Endothelial cell of umbilical vein (primary cell): ENCODE measurements at regions not wholly inside any gene's neighbourhood (a gene's known extent, or its start where the extent isn't known, plus 50 kb on each side); places are given as distances from the start of the nearest gene placed in this dataset.

Experiments
- BruUV-seq: library from RNA; stranded (reverse); fragments of 400-500 nt; replicated peaks from 2 replicates; lab custom pipeline; 2021; lab: Mats Ljungman, UMichigan
- CTCF ChIA-PET: fragments of 300-600, 350-600 bp; sonication (Branson Sonifier 250); formaldehyde crosslinking; loops from one replicate; lab custom pipeline; 2021; ENCODE audit warnings: antibody characterized with exemption, inconsistent platforms; lab: Charles Lee
- POLR2A ChIA-PET: fragments of 300-600, 350-600 bp; sonication (Branson Sonifier 250); formaldehyde crosslinking; loops from one replicate; lab custom pipeline; 2021; ENCODE audit warnings: antibody characterized with exemption, inconsistent platforms; lab: Charles Lee
- DNase-seq: peaks from one replicate; pipeline ENCODE4 v3.0.0-alpha.2; 2011; ENCODE audit warnings: low read depth, low spot score
- FAIRE-seq: peaks from 2 replicates; lab custom pipeline; 2011; peaks lifted over from hg19 to GRCh38; lab: Jason Lieb, UNC
- H2AFZ ChIP-seq: 2 replicates; pipeline ENCODE4 v1.6.0; 2012; ENCODE audit warnings: low read depth, low read length, control low read depth, inconsistent platforms
- H3K27ac ChIP-seq: 2 replicates; pipeline ENCODE4 v1.5.1; 2011; ENCODE audit warnings: low read depth, mild to moderate bottlenecking, control low read depth, low read length, moderate library complexity; ENCODE audit not compliant: insufficient read depth
- H3K27me3 ChIP-seq, 2 experiments: 2 replicates each; pipeline versions ENCODE4 v1.6.0 to v1.6.1; 2011; ENCODE audit warnings: low read length in 2 of 2, mixed read lengths in 1 of 2; ENCODE audit not compliant: control insufficient read depth in 2 of 2, insufficient read depth in 2 of 2
- H3K36me3 ChIP-seq, 2 experiments: 2 replicates in 1 of 2; 3 replicates in 1 of 2; pipeline ENCODE4 v1.5.1; 2011; ENCODE audit warnings: low read length in 2 of 2, mild to moderate bottlenecking in 1 of 2, moderate library complexity in 1 of 2; ENCODE audit not compliant: control insufficient read depth in 2 of 2, insufficient read depth in 2 of 2; ENCODE audit errors: extremely low read depth in 1 of 2
- H3K4me1 ChIP-seq: 3 replicates; pipeline ENCODE4 v1.5.1; 2011; ENCODE audit warnings: mild to moderate bottlenecking, low read length; ENCODE audit not compliant: control insufficient read depth, insufficient read depth; ENCODE audit errors: extremely low read depth
- H3K4me2 ChIP-seq: 2 replicates; pipeline ENCODE4 v1.6.1; 2011; ENCODE audit warnings: low read length, control low read depth, mixed read lengths; ENCODE audit not compliant: insufficient read depth
- H3K4me3 ChIP-seq, 3 experiments: fragments of 200-600 bp in 1 of 3; sonication (generic), shearing (Covaris generic) in 1 of 3; replicated peaks in 1 of 3; 2 replicates each; pipeline ENCODE4 v1.5.1; 2011 to 2016; ENCODE audit warnings: control low read depth in 3 of 3, low read length in 3 of 3, mild to moderate bottlenecking in 2 of 3, inconsistent platforms in 1 of 3, low read depth in 1 of 3, moderate library complexity in 1 of 3; ENCODE audit not compliant: insufficient read depth in 1 of 3
- H3K79me2 ChIP-seq: 2 replicates; pipeline ENCODE4 v1.6.0; 2012; ENCODE audit warnings: low read length, inconsistent platforms; ENCODE audit not compliant: control insufficient read depth, insufficient read depth
- H3K9ac ChIP-seq: replicated peaks from 2 replicates; pipeline ENCODE3; 2011; ENCODE audit warnings: low read length, control low read depth; ENCODE audit not compliant: insufficient read depth; ENCODE audit errors: extremely low read depth
- H3K9me1 ChIP-seq: replicated peaks from 3 replicates; pipeline ENCODE4 v1.6.0; 2011; ENCODE audit warnings: mild to moderate bottlenecking, low read length; ENCODE audit not compliant: control insufficient read depth, insufficient read depth; ENCODE audit errors: extremely low read depth
- H3K9me3 ChIP-seq: replicated peaks from 2 replicates; pipeline ENCODE4 v1.5.1; 2012; ENCODE audit warnings: low read length, inconsistent platforms; ENCODE audit not compliant: control insufficient read depth, insufficient read depth
- H4K20me1 ChIP-seq: replicated peaks from 2 replicates; pipeline ENCODE3; 2011; ENCODE audit warnings: mild to moderate bottlenecking, low read length; ENCODE audit not compliant: control insufficient read depth, insufficient read depth; ENCODE audit errors: extremely low read depth
- CTCF ChIP-seq, 2 donors: IDR thresholded peaks; 1 replicate in 1 of 2; 2 replicates in 1 of 2; pipeline ENCODE4 v1.5.1; 2011; ENCODE audit warnings: low read length in 2 of 2, mild to moderate bottlenecking in 2 of 2, moderate library complexity in 2 of 2, control low read depth in 1 of 2, inconsistent platforms in 1 of 2, low read depth in 1 of 2; ENCODE audit not compliant: insufficient read depth in 1 of 2; ENCODE audit errors: extremely low read depth in 1 of 2
- EZH2 ChIP-seq: IDR thresholded peaks from 2 replicates; pipeline ENCODE4 v1.6.1; 2012; ENCODE audit warnings: borderline replicate concordance, low read depth, mild to moderate bottlenecking, moderate library complexity, low read length, inconsistent platforms; ENCODE audit not compliant: severe bottlenecking
- FOS ChIP-seq: IDR thresholded peaks from 2 replicates; pipeline ENCODE4 v1.6.1; 2011; ENCODE audit warnings: mild to moderate bottlenecking, low read length, moderate library complexity, borderline replicate concordance; ENCODE audit not compliant: insufficient read depth
- GATA2 ChIP-seq: IDR thresholded peaks from 2 replicates; pipeline ENCODE4 v1.7.0; 2011; ENCODE audit warnings: low read depth, mild to moderate bottlenecking, moderate library complexity, mixed read lengths, low read length; ENCODE audit not compliant: insufficient read length, insufficient read depth
- JUN ChIP-seq: IDR thresholded peaks from 2 replicates; pipeline ENCODE4 v1.6.1; 2011; ENCODE audit warnings: borderline replicate concordance, low read depth; ENCODE audit not compliant: insufficient read length, insufficient read depth
- MAX ChIP-seq: IDR thresholded peaks from 2 replicates; pipeline ENCODE4 v1.6.1; 2011; ENCODE audit not compliant: insufficient read depth, insufficient read length
- MYC ChIP-seq: IDR thresholded peaks from one replicate; pipeline ENCODE4 v1.6.1; 2011; ENCODE audit warnings: mild to moderate bottlenecking, low read depth, low read length
- POLR2A ChIP-seq: IDR thresholded peaks from 2 replicates; pipeline ENCODE4 v1.6.1; 2012; ENCODE audit warnings: low read depth, mild to moderate bottlenecking, control low read depth, low read length
- POLR2AphosphoS5 ChIP-seq: IDR thresholded peaks from 2 replicates; pipeline ENCODE4 v1.6.1; 2012; ENCODE audit warnings: low read depth, mild to moderate bottlenecking, control low read depth, low read length, moderate library complexity; ENCODE audit not compliant: insufficient read depth
- dilution Hi-C: fragments of 300-500 bp; cut with MboI; formaldehyde crosslinking; loops from one replicate; pipeline ENCODE4 v1.15.0; 2019; ENCODE audit warnings: low sequenced_read_pairs; ENCODE audit not compliant: extremely low pct_ligation_motif_present
- intact Hi-C: fragments of 100-400 bp; cut with micrococcal nuclease; formaldehyde crosslinking; loops from one replicate; pipeline ENCODE4 v1.10.0; 2022

- dilution Hi-C loops (no loop called here), intact Hi-C loops (no loop called here)
- Histone ChIP-seq H3K4me3 (no peak overlapping the region), H3K9me3 (peaks cover 2% of the 10 kb centered on the region), H3K9ac (no peak overlapping the region), H3K27me3 (no peaks in the 10 kb centered on the region), H2AFZ (no peak overlapping the region), H3K27ac (no peak overlapping the region), H3K79me2 (no peaks in the 10 kb centered on the region), H3K4me2 (no peak overlapping the region), H3K9me1 (no peaks in the 10 kb centered on the region), H3K36me3 (no peaks in the 10 kb centered on the region), H4K20me1 (no peaks in the 10 kb centered on the region), H3K4me1 (no peaks in the 10 kb centered on the region)
- POLR2A ChIA-PET: no interaction called here
- no peak for DNase-seq
- no peak for FAIRE-seq
- no peak for TF ChIP-seq POLR2AphosphoS5
- CTCF ChIA-PET: no interaction called here
- no TSS peak for BruUV-seq
Observed at GRCh38 chr3:55147406-55147805, 219.5 kb upstream of the LRTM1 start.

- Histone ChIP-seq H2AFZ (no peak overlapping the region), H3K4me2 (no peak overlapping the region), H3K9me1 (no peaks in the 10 kb centered on the region), H3K79me2 (no peaks in the 10 kb centered on the region), H4K20me1 (no peaks in the 10 kb centered on the region), H3K27me3 (no peaks in the 10 kb centered on the region), H3K36me3 (no peaks in the 10 kb centered on the region), H3K4me3 (no peak overlapping the region), H3K27ac (no peak overlapping the region), H3K9me3 (peaks cover 2% of the 10 kb centered on the region), H3K9ac (no peak overlapping the region), H3K4me1 (no peaks in the 10 kb centered on the region)
- TF ChIP-seq FOS: no peak
- no peak for TF ChIP-seq CTCF (IDR thresholded peaks at IDR 0.05; ENCODE audit: extremely low read depth in 1 of 2, insufficient read depth in 1 of 2, low read depth in 1 of 2, low read length in 2 of 2)
- TF ChIP-seq POLR2A: no peak
- no peak for TF ChIP-seq MYC
- no peak for TF ChIP-seq GATA2
- TF ChIP-seq EZH2: no peak
- no peak for TF ChIP-seq JUN
- no peak for TF ChIP-seq MAX
- TF ChIP-seq POLR2AphosphoS5: no peak
- FAIRE-seq (no peak), DNase-seq (no peak)
- ChIA-PET POLR2A (no interaction called here), CTCF (no interaction called here)
- no TSS peak for BruUV-seq
- intact Hi-C loops (no loop called here), dilution Hi-C loops (no loop called here)
Observed at GRCh38 chr3:55146216-55146615, 218.4 kb upstream of the LRTM1 start.
